ENCODE measurements at regions not wholly inside any gene's neighbourhood (a gene's known extent, or its start where the extent isn't known, plus 50 kb on each side); places are given as distances from the start of the nearest gene placed in this dataset.
"Not testable (repeated sequence)": the region's sequence is repeated elsewhere in the genome, so short reads cannot be mapped to it uniquely, and the experiment has no call there.

GRCh38 chr13:90800082-90800746 is 547.3 kb upstream of the MIR17HG start:
- DNase-seq (ENCODE audit: low spot score): no peak

GRCh38 chr13:90801621-90802020 is 545.9 kb upstream of the MIR17HG start:
- DNase-seq (ENCODE audit: low spot score): no peak

DNA sequence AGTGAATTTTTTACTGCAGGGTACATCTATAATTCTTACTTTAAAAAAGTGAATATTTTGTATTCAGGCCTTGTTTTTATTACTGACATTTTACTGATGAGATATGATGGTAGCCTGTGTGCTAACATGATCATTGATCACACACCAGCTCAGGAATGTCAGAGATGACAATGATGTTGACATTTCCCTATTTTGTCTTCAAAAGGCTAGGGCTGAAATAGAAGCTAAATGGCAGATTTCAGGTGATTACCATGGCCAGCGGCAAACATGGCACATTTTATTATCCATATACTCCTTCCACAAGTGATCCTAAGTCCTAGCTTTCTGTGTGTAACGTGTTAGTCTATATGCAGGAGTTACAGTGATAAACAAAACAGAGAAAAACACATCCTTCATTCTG is 544.3 kb upstream of the MIR17HG start:
- no peak for DNase-seq (ENCODE audit: low spot score)

- no peak for DNase-seq (ENCODE audit: low spot score)
Observed at GRCh38 chr13:90806016-90806615, 541.4 kb upstream of the MIR17HG start.

- no peak for DNase-seq (ENCODE audit: low spot score)
Observed at GRCh38 chr13:90806892-90807291, 540.6 kb upstream of the MIR17HG start.

DNA sequence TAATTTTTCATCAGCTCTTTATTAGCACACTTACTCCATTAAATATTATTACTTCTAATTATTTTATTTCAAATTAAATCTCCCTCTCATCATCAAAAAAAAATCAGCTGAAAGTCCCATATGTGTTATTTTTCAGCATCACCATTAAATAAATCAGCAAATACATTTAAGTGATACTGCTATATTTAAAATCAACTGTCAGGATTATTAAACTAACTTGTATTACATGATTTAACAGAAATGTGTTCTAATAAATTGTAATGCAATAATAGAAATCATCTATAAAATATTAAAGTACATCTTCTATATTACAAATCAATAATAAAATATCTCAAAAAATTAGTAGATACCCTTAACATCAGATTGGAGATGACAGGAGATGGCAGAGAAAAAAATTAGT is 538.6 kb upstream of the MIR17HG start:
- no peak for DNase-seq (ENCODE audit: low spot score)

DNA sequence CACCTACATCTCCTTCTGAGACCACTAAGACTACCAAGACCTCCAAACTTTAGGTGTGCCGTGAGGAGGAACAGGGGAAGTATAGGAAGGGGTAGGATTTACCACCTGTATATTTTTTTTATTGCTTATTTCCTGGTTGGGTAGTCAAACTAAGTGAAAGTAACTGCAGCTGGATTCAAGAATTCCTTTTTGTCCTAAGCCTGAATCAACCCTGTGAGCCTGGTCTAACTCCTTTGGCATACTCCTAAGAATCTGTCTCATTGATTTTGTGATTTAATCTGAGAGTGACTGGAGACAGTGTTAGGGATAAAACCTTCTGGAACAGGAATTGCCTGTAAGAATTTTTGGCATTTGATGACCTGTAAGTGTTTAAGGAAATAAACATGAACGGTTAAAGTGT is 523.5 kb upstream of the MIR17HG start:
- DNase-seq (ENCODE audit: low spot score): no peak

GRCh38 chr13:90826688-90827087 is 520.8 kb upstream of the MIR17HG start:
- DNase-seq (ENCODE audit: low spot score): no peak

DNA sequence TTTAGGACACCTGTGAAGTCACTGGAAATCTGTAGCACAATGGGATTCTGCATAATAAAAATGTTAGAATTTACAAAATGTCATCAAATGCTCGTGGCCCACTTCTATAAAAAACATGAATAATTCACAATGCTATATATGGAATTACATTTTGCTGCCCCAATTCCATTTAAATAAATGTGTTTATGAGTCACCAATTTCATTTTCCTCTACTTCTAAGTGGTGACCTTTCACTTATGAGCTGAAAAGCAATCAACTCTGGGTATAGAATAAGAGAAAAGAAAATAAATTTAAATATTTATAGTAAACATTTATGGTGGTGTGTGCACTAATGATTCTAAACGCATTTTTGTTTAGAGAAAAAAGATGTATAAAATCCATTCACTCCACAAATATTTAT is 516.7 kb upstream of the MIR17HG start:
- no peak for DNase-seq (ENCODE audit: low spot score)

- no peak for DNase-seq (ENCODE audit: low spot score)
Observed at GRCh38 chr13:90833951-90834350, 513.5 kb upstream of the MIR17HG start.

DNA sequence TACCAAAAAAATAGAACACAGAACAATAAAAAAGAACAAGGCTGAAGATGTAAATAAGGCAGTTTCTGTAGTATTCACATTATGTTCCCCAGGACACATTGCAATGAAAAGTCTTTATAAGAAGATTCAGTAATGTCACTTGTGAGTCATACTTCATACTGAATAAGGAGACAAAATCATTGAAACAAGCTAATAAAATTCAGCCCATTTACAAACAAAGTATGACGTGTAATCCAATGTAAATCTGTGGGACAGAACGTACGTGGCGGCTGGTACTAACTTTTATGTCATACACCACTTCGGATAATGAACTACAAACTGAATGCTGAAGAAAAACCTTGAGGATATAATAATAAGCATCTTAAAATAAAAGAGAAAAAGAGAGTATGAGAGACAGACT is 512.8 kb upstream of the MIR17HG start:
- no peak for DNase-seq (ENCODE audit: low spot score)

DNA sequence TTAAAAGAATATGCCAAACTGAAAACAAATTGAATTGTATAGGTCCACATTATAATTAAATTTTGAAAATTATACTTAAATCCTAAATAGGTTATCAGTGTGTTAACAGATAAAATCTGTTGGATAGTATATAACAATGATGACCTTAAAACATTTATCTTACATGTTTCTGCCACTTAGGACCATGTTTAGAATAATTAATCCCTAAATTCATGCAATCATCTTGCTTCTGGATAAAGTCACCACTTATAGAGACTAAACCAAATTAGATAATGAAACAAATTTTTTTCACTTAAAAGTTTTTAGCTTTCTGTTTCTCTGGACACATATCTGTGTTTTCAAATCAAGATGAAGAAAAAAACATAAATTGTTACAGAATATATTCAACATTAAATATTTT is 511.7 kb upstream of the MIR17HG start:
- DNase-seq (ENCODE audit: low spot score): no peak

DNA sequence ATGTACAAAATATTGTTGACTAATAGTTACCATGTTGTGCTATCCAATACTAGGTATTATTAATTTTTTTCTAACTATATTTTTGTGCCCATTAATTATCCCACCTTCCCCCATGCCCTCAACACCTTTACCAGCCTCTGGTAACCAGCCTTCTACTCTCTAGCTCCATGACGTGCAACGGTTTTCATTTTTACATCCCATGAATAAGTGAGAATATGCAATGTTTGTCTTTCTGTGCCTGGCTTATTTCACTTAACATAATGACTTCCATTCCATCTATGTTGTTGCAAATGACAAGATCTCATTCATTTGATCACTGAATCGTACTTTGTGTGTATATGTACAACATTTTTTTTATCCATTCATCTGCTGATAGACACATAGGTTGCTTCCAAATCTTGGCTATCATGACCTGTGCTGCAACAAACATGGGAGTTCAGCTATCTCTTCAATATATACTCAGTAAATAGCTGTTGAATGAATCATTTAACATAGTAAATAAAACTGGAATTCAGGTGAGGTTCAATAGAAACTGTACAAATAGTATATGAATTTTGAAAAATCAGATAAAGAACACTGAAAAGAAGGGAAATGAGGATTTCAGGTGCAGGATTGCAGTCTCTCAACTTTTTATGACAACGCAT is 509.0 kb upstream of the MIR17HG start:
- DNase-seq (ENCODE audit: low spot score): no peak

- DNase-seq (ENCODE audit: low spot score): no peak
Observed at GRCh38 chr13:90839061-90839460, 508.4 kb upstream of the MIR17HG start.

- no peak for DNase-seq (ENCODE audit: low spot score)
Observed at GRCh38 chr13:90846936-90847335, 500.6 kb upstream of the MIR17HG start.

- DNase-seq (ENCODE audit: low spot score): not testable (repeated sequence)
Observed at GRCh38 chr13:90853666-90854065, 493.8 kb upstream of the MIR17HG start.

- DNase-seq (ENCODE audit: low spot score): no peak
Observed at GRCh38 chr13:90857921-90858320, 489.6 kb upstream of the MIR17HG start.

DNA sequence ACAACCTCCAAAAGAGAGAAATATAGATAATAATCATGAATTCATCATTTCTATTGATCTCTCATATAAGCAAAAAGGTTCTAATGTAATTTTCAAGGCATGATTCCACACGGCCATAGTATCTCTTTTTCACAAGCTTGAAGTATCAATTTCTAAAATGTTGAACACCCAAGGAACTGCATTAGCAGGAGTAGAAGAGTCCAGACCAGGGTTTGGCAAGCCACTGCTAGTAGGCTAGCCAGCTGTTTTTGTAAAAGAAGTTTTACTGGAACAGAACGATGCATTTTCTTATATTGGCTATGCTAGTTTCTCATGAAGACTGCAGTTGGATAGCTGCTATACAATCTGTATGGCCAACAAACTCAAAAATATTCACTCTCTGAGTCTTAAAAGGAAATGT is 481.5 kb upstream of the MIR17HG start:
- no peak for DNase-seq (ENCODE audit: low spot score)

DNA sequence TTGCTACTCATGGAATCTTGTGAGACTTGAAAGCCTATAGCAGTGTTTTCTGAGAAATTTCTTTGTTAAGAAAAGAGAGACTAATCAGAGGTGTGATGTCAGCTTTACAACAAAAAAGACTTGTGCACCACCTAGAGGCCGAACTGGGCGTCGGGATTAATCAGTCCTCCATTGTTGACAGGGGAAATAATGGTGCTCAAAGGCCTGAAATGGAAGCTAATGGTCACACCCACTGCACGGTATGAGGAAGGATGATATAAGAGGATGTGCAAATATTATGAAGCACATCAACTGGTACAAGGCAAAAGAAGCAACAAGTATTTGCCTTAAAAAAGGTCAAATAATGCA is 480.2 kb upstream of the MIR17HG start:
- DNase-seq (ENCODE audit: low spot score): no peak

DNA sequence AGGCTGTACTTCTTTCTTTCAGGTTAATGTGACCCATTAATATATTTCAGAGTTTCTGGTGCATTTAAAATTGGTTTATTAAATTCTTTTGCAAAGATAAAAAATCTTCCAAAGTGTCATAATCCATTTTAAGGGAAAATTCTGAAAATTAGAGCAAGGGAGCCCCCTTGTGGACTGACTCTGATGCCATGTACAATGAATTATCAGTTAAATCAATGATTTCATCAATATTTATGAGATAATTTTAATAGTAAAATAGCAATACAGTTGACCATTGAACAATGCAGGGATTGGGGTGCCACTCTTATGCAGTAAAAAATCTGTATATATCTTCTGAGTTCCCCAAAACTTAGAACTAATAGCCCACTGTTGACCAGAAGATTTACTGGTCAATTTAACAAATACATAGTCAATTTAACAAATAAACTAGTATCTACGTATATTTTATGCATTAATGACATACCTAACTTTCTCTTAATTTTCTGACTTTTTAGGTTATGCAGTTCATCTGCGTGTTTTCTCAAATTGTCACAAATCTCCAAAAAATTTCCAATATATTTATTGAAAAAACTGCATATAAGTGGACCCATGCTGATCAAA is 479.1 kb upstream of the MIR17HG start:
- no peak for DNase-seq (ENCODE audit: low spot score)

GRCh38 chr13:90869580-90869979 is 477.9 kb upstream of the MIR17HG start:
- DNase-seq (ENCODE audit: low spot score): no peak

DNA sequence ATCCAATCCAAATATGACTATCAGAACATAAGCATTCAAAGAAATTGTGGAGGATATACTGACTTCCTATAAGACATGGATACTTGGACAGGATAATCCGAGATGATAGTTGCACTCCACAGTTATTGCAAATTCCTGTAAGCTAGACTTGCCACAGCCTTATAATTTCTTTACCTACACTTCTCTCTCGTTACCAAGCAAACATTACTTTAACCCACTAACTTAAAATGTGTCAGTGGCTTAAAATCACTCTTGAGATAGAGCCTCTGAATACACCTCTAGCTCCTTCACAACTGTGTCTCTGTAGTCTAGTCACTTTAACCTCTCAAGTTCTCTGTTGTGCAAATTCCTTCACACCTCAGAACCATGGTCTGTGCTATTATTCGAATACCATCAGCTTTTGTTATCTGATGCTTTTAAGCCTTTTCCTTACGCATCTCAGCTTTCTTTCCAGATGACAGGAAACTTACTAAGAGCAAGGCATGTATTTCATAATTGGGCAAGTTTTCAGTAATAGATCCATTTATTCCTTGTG is 474.9 kb upstream of the MIR17HG start:
- no peak for DNase-seq (ENCODE audit: low spot score)

GRCh38 chr13:90880790-90881189 is 466.7 kb upstream of the MIR17HG start:
- DNase-seq (ENCODE audit: low spot score): no peak
